Renal pelvis (tissue), 1 donor: ENCODE measurements at regions not wholly inside any gene's neighbourhood (a gene's known extent, or its start where the extent isn't known, plus 50 kb on each side); places are given as distances from the start of the nearest gene placed in this dataset.

Source experiments
- DNase-seq: peaks from one replicate; pipeline ENCODE4 v3.0.0-alpha.2; 2013

DNA sequence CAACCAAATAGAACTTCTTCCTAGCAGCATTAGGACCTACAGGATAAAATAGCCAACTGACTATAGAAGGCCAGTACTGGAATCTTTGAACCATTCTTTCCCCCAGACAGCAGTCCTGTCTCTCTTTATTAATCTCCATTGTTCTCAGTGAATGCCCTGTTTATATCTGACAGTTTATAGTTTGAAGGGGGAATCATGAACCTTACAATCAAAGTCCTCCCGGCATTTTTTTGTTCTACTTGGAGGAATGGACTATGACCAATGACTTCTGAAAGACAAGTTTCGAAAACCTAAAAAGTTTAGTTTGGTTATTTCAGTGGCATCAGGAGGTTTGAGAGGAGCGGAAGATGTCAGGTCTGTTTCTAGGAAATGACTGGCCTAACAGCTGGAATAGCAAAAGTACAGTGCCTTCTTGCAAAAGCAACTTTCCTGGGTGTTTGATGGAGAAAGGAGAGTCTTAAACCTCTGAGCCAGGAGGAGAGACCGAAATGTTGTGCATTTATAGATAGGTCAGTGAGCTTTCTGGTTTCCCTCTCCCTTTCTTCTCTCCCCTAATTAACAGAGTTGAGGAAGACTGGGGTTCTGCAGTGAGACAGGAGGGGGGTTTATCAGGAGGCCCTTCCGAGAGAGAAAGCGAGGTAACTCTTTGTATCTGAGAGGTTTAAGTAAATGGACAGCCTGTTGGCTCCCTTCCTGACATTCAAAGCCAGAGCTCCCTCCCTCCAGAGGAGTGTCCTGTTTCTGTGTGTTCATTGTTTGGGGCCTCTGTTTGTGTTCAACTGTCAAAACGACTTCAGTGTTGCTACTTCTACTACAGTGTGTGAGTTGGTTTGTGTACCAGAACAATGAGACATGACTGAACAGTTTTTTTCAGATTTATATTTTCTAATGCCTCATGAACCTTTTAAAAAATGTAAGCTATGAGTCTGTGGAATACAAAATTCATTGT is 383.0 kb upstream of the RARB start:
- no peak for DNase-seq

- DNase-seq = no peak
These were observed 380.9 kb upstream of the RARB start for GRCh38 chr3:25046911-25047771.

DNA sequence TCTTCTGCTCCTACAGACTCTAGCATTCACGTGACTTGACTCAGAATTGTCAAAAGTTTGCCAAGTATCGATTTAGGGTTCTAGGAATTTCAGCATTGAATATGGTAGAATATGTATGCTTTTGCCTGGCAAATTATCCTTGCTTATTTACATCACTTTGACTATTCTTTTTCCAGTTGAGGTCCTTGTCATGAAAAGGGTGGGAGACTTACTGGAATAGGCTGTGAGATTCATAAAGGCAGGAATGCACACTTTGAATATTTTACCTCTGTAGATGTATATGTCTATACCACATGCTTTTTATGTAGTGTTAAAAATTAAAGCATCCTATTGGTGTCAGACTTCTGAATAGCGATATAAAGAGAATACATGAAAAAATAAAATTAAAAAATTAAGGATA is 378.8 kb upstream of the RARB start:
- DNase-seq = no peak

- DNase-seq = no peak
These were observed 374.7 kb upstream of the RARB start for GRCh38 chr3:25053360-25053759.

- no peak for DNase-seq
These were observed 371.9 kb upstream of the RARB start for GRCh38 chr3:25056036-25056755.

GRCh38 chr3:25056803-25057351 is 371.2 kb upstream of the RARB start:
- no peak for DNase-seq

GRCh38 chr3:25057379-25057778 is 370.7 kb upstream of the RARB start:
- DNase-seq = no peak

- no peak for DNase-seq
These were observed 363.4 kb upstream of the RARB start for GRCh38 chr3:25064681-25065080.

GRCh38 chr3:25069970-25070369 is 358.1 kb upstream of the RARB start:
- DNase-seq = no peak

- DNase-seq = no peak
These were observed 356.2 kb upstream of the RARB start for GRCh38 chr3:25071846-25072245.

- DNase-seq = no peak
These were observed 354.6 kb upstream of the RARB start for GRCh38 chr3:25073423-25073822.

GRCh38 chr3:25074149-25074548 is 353.9 kb upstream of the RARB start:
- no peak for DNase-seq

GRCh38 chr3:25080461-25080860 is 347.6 kb upstream of the RARB start:
- DNase-seq = no peak

- no peak for DNase-seq
These were observed 344.0 kb upstream of the RARB start for GRCh38 chr3:25084016-25084415.

DNA sequence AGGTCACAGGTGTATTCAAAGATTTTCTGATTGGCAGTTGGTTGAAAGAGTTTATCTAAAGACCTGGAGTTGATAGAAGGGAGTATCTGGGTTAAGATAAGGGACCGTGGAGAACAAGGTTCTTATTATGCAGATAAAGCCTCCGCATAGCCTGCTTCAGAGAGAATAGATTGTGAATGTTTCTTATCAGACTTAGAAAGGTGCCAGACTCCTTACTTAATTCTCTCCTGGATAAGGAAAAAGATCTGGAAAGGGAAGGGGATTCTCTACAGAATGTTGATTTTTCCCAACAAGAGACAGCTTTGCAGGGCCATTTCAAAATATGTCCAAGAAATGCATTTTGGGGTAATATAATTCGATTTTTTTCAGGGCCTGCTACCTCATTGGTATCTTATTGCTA is 341.3 kb upstream of the RARB start:
- no peak for DNase-seq

DNA sequence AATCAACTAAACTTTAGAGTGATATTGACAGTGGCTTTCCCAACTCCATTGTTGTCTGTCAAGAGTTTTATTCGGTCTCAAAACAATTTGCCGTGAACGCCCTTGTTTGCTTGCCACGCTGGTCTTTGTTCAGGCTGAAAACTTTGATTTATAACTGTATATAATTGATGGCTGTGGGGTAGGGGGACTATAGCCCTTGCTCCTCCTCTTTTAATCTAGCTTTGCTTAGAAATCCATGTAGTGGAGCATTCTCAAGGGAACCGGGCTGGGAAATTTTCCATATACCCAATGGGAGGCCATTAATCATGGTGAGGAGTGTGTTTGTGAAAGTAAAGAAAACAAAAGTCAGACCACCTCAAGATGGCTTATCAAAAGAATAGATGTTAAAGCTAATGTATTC is 339.8 kb upstream of the RARB start:
- DNase-seq = peak; percentile 40

- DNase-seq = no peak
These were observed 337.2 kb upstream of the RARB start for GRCh38 chr3:25090698-25091453.

DNA sequence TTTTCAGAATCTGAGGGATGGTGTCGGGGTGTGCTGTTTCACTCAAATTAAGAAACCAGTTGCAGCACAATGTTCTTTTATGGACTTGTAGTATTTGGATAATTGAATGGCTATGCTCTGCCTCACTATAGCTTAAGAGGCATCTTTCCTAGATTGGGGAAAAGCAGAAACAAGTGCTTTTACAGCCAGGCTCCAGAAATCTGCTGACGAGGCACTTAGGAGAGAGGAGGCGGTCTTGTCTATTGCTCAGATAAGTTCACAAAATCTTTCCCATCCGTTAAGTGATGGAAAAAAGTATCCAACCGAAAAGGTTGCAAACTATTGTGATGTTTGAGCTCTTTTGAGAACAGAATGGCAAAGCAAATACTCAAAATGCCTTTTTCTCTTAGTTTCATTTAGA is 336.1 kb upstream of the RARB start:
- DNase-seq = no peak

- peak; percentile 68 for DNase-seq
These were observed 333.0 kb upstream of the RARB start for GRCh38 chr3:25094932-25095685.

DNA sequence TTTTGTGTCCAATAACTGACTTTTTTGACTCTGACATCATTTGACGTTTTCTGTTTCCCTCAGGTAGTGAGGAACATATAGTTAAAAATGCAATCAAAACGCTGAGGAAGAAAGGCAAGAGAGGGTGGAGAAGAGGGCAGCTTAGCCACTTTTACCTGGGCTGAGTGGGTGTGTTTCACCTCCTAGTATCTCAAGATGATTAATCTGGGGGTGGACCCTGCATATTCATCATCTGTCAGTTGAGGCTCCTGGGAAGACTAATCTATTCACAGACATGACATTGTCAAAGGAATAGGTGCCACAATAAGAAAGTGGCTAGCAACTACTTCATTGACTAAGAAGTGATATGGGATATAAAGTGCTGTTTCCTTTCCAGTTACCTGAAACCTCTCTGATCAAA is 331.5 kb upstream of the RARB start:
- no peak for DNase-seq
